ENCODE measurements at regions not wholly inside any gene's neighbourhood (a gene's known extent, or its start where the extent isn't known, plus 50 kb on each side); places are given as distances from the start of the nearest gene placed in this dataset.

DNA sequence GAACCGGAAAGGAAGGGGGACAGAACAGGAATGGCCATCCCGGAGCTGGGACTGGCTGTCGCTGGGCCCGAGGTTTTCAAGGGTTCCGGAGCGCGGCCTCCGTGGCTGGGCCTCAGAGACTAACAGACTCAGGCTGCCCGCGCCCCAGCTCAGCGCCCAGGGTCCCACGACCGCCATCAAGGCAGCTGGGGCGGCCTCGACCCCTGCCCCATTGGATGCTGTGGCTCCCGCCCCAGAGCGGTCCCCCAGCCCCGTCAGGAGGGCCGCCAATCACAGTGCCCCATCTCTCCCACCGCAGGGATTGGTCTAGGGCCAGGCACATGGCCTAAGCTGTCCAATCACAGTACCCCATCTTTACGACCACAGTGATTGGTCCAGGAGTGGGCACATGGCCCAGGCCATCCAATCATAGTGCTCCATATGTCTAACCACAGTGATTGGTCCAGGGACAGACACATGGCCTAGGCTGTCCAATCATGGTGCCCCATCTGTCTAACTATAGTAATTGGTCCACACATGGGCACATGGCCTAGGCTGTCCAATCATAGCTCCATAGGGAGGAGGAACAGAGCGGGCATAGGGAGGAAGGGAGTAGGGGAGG is 105.3 kb upstream of the NKX1-1 start:
- peak; percentile 17 for DNase-seq (ENCODE audit: low spot score)

GRCh38 chr4:1510931-1511330 is 104.7 kb upstream of the NKX1-1 start:
- DNase-seq (ENCODE audit: low spot score) = no peak

GRCh38 chr4:1509366-1509765 is 103.1 kb upstream of the NKX1-1 start:
- no peak for DNase-seq (ENCODE audit: low spot score)

DNA sequence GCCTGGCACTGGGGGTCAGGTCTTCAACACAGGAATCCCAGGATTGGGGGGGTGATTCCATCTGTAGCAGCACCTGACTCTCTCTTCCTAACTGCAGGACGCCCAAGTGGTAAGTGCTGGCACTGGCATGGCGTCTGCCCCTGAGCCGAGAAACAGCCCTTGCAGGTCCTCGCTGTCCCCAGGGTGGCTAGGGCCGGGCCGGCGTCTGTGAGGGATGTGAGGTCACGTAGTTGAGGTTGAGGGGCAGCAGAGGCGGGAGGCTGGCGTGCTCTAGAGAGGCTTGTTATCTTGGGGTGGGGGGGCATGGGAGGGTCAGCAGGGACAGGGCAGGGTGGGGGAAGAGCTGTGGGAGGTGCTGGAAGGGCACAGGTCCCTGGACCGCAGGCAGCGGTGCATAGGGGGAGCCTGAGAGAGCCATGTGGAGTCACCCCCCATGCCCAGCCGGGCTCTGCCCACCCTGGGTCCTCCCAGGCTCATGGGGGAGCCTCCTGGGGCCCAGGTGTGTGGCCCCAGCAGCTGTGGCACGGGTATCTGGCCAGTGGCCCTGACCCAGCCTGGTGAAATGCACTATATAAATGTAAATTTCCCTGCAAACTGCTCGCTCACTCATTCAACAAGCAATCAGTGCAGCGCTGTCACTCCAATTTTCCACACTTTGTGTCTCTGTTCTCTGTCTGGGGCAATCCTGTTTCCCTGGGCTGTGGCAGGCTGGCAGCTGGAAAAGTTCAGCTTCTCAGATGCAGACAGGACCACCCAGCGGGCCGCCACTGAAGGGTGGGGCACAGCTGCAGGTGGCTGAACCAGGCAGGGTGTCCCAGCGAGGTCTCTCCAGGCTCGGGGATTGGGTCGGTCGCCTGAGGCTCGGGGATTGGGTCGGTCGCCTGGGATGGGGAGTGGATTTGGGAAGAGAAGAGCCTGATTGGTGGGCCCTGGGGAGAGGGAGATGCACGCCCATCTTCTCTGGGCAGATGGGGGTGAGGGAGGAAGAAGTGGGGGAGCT is 102.2 kb upstream of the NKX1-1 start:
- no peak for DNase-seq (ENCODE audit: low spot score)

DNA sequence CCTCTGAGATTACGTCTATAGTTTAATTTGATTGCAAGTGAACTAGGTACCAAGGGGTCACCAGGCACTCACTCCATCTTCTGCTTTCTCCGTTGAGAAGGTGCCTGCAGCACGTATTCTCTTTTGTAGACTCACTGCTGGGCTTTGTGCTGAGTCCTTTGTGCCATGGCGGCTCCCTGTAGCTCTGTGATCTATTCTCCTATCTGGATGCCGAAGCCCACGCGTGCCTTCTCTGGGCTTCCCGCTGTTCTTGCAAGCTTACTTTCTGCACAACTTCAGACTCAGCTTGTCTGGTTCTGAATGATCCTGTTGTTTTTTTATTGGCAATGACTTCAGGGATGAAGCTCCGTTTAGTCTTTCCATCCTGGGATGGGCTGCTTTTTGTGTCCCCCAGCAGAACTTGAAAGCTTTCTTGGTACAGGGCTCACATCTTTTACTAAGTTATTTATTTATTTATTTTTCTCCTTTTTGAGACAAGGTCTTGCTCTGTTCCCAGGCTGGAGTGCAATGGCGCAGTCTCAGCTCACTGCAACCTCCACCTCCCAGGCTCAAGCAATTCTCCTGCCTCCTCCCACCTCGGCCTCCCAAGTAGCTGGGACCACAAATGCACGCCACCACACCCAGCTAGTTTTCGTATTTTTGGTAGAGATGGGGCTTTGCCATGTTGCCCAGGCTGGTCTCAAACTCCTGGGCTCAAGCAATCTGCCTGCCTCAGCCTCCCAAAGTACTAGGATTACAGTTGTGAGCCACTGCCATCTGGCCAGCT is 100.9 kb upstream of the NKX1-1 start:
- DNase-seq (ENCODE audit: low spot score) = no peak

GRCh38 chr4:1505511-1506460 is 99.5 kb upstream of the NKX1-1 start:
- no peak for DNase-seq (ENCODE audit: low spot score)

DNA sequence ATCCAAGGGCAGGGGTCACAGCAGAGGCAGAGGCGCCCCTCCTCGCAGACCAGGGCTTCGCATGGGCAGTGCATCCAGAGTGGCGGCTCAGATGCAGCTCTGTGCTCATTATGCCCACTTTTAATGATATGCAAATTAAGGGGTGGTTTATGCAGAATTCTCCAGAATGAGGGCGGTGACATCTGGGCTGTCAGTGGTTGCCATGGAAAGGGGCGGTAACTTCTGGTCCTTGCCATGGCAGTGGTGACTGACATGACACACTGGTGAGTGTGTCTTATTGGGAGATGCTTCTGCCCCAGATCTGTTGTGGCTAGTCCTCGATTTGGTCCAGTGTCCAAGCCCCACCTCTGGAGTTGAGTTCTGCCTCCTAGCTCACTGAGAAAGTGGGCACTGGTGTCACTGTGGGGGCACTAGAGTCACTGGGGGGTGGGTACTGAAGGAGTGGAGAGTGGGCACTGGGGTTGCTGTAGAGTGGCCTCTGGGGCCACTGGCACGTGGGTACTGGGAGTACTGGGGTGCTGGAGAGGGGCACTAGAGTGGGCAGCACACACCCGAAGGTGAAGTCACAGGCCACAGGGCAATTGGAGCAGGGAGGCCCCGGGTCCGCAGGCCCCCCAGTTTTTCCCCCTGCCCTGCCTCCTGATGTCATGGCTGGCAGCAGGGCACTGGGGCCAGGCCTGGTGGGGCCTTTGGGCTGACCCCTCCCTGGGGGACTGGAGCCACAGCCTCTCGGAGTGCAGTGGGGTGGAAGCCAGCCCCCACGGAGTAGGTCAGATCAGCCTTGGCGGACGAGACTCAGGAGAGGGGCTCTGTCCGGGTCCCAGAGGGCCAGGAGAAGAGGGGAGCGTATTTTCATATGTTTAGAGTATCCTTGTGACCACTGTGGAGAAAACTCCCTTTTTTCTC is 98.6 kb upstream of the NKX1-1 start:
- no peak for DNase-seq (ENCODE audit: low spot score)

DNA sequence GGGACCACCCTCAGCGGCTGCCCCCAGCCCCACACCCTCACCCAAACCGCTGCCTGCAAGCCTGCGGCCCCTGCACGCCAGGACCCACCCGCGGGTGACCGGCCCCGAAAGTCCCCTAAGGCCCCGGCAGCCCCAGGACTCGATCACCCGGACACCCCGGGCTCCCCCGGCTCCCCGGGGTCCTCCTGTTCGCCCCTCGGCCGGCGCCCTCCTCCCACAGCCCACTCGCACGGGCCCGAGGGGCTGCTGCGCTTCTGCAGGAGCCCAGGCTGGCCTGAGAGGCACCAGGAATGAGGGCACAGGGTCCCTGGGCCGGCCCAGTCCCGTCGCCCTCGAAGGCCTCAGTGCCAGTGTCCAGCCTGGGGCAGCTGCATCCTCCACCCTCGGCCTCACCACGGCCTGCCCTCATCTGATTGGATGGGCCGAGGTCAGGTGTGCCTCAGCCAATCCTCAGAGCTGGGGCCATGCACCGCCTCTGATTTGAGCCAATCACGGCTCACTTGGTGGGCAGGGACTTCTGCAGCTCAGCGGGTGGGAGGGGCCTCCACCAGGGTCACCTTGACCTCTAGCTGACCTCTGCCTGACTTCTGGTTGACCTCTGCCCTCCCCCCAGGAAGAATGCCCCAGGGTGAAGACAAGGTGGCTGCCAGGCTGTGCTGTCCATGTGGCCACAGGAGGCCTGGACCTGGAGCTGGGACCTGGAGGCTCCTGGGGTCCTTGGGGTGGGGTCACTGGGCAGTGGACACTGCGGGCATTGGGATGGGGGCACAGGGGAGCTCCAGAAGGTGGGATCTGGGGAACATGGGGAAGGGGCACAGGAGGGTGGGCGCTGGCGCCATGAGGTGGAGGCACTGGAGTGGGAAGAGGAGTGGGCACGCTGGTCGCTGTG is 97.6 kb upstream of the NKX1-1 start:
- DNase-seq (ENCODE audit: low spot score) = no peak

- no peak for DNase-seq (ENCODE audit: low spot score)
Observed at GRCh38 chr4:1502976-1503375, 96.7 kb upstream of the NKX1-1 start.

GRCh38 chr4:1502501-1502886 is 96.3 kb upstream of the NKX1-1 start:
- DNase-seq (ENCODE audit: low spot score) = no peak

DNA sequence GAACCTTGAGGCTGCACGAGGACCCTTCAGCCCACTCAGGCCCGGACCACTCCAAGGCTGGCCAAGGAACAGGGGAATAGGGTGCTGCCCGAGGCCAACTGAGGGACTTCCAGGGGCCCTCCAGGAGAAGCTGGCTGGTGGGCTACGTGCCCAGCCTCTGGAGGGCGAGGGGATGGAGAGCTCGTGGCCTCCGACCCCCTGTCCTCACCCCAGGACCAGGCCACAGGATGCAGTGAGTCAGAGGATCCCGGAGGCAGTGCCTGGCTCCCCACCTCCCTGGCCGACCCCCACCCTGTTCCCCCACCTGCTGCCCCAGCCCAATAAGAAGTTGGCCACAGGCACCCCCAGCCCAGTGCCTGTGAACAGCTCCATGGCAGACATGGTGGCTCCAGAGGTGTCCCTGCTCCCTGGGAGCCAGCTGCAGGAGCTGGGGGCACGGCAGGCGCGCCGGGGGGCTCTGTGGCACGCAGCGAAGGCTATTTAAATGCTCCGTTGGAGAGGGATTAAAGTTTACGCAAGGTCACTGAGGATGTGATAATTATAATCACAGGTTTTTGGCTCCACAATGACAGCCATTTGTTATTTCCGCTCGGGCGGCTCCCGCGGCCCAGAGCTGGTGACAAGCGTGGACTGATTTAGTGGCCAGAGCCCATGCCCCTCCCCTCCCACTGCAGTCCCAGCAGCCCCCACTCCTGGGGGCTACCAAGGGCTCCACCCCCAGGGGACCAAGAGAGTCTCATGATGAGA is 95.7 kb upstream of the NKX1-1 start:
- no peak for DNase-seq (ENCODE audit: low spot score)

DNA sequence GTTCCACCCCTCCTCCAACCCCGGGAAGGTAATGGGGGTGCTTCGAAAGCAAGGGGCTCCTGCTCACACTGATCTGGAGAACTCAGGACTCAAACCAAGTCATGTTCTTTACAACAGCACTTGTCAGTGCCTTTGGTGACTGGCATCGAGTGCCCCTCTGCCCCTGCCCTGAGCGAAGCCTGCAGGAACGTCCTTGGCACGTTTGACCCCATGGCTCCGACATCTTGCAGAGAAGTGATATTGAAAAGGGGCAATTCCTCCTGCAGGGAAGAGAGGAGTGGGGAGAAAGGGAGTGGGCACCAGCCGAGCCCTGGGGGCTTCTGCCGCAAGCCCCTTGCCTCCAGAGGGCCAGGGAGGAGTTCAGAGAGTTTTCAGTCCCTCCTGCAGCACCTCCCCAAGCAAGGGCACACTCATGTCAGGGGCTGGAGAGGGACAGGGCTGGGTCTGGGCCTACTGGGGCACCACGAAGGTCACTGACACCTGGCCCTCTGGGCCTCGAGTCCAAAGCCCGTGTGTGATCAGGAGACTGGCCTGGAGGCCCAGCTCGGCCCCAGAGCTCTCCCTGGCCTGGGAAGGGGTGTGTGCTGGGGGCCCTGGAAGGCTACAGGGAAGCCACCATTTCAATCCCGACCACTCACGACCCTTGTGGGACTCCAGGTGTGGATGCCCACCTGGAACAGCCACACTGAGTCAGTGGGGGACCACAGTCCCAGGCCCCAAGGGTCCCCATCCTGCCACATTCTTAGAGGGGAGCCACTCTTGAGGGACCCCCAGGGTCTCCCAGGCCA is 94.9 kb upstream of the NKX1-1 start:
- DNase-seq (ENCODE audit: low spot score) = no peak

- no peak for DNase-seq (ENCODE audit: low spot score)
Observed at GRCh38 chr4:1500231-1500965, 94.2 kb upstream of the NKX1-1 start.

- DNase-seq (ENCODE audit: low spot score) = no peak
Observed at GRCh38 chr4:1499465-1499864, 93.2 kb upstream of the NKX1-1 start.

DNA sequence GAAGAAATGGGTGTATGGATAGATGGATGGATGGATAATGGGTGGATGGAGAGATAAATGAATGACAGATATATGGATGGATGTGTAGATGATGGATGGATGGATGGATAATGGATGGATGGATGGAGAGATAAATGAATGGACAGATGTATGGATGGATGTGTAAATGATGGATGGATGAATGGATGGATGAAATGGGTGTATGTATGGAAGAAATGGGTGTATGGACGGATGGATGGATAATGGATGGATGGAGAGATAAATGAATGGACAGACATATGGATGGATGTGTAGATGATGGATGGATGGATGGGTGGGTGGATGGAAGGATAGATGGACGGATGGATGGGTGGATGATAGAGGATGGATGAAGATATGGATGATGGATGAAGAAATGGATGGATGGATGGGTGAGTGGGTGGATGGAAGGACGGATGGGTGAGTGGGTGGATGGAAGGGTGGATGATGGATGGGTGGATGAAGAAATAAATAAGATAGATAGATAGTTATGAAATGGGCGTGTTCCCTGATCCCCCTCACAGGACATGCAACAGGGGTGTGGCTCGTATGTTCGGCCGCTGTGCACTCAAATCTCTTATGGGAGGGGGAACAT is 91.1 kb upstream of the NKX1-1 start:
- no peak for DNase-seq (ENCODE audit: low spot score)

- no peak for DNase-seq (ENCODE audit: low spot score)
Observed at GRCh38 chr4:1496116-1496642, 89.9 kb upstream of the NKX1-1 start.
